ENCODE measurements at regions not wholly inside any gene's neighbourhood (a gene's known extent, or its start where the extent isn't known, plus 50 kb on each side); places are given as distances from the start of the nearest gene placed in this dataset.

GRCh38 chr22:49355211-49355920 is 472.3 kb downstream of the BRD1 start:
- Histone ChIP-seq H3K9me3 (ENCODE audit: control insufficient read depth, insufficient read depth, low read length) (peaks cover 50% of the 10 kb centered on the region), H3K9me1 (ENCODE audit: insufficient read depth, low read length) (no peaks in the 10 kb centered on the region), H3K14ac (replicated peaks; ENCODE audit: low read depth, low read length) (no peak overlapping the region), H2AK9ac (replicated peaks; ENCODE audit: low read depth, low read length, poor library complexity) (no peak overlapping the region), H3K23ac (ENCODE audit: low read depth, low read length) (no peak overlapping the region), H3K4me2 (ENCODE audit: low read depth, low read length) (no peak overlapping the region), H2AFZ (replicated peaks; ENCODE audit: low read length, poor library complexity) (no peak overlapping the region), H4K8ac (ENCODE audit: low read depth in 2 of 2, low read length in 2 of 2) (no peak overlapping the region), H2AK5ac (ENCODE audit: low read depth, low read length) (no peak overlapping the region), H3K56ac (ENCODE audit: extremely low read depth, insufficient read depth, low read length) (no peak overlapping the region), H3K27ac (ENCODE audit: insufficient read depth, low read length) (no peak overlapping the region), H4K20me1 (ENCODE audit: insufficient read depth, low read length) (no peaks in the 10 kb centered on the region), H2BK20ac (ENCODE audit: low read depth, low read length) (no peak overlapping the region), H4K91ac (ENCODE audit: insufficient read depth, low read depth, low read length) (no peak overlapping the region), H2BK5ac (ENCODE audit: low read depth, low read length, poor library complexity, severe bottlenecking) (no peak overlapping the region), H3K27me3 (ENCODE audit: control insufficient read depth, insufficient read depth, low read length) (no peaks in the 10 kb centered on the region), H2BK120ac (ENCODE audit: low read depth, low read length) (no peak overlapping the region), H2BK15ac (ENCODE audit: low read depth, low read length) (no peak overlapping the region), H3K9ac (ENCODE audit: low read depth, low read length) (no peak overlapping the region), H3K79me1 (ENCODE audit: low read depth in 1 of 2, low read length in 2 of 2) (no peaks in the 10 kb centered on the region), H3K4ac (ENCODE audit: low read depth, low read length) (no peak overlapping the region), H3K36me3 (ENCODE audit: control insufficient read depth, insufficient read depth, low read length) (no peaks in the 10 kb centered on the region), H3K4me3 (ENCODE audit: insufficient read depth, low read depth, low read length) (no peak overlapping the region), H3K4me1 (ENCODE audit: control insufficient read depth, insufficient read depth, low read length) (no peaks in the 10 kb centered on the region), H3K18ac (ENCODE audit: low read depth, low read length) (no peak overlapping the region), H4K5ac (ENCODE audit: low read depth, low read length) (no peak overlapping the region)
- dilution Hi-C loops (cut with HindIII; ENCODE audit: low sequenced_read_pairs, unreplicated experiment) (no loop called here), intact Hi-C loops (cut with micrococcal nuclease) (no loop called here), in situ Hi-C loops (cut with MboI; ENCODE audit: low sequenced_read_pairs) (no loop called here)
- 54% methylated on average over 9 of the region's 18 CpGs; no CpG with 5 or more reads in 1 of the 2 experiments for WGBS, 2 experiments (ENCODE audit: extremely low coverage in 2 of 2, insufficient read length in 1 of 2)
- TF ChIP-seq ELK1 (IDR thresholded peaks at IDR 0.05; ENCODE audit: borderline replicate concordance, low read depth, low read length) (no peak), NFE2L2 (IDR thresholded peaks at IDR 0.05; ENCODE audit: low read depth, low read length) (no peak), RAD21 (IDR thresholded peaks at IDR 0.05; ENCODE audit: low read length) (no peak), RFX5 (IDR thresholded peaks at IDR 0.05; ENCODE audit: low read depth, low read length) (no peak), CTCF (conservative IDR thresholded peaks at IDR 0.05; ENCODE audit: low read depth, low read length) (no peak), BHLHE40 (IDR thresholded peaks at IDR 0.05; ENCODE audit: low read depth, low read length) (no peak), RCOR1 (IDR thresholded peaks at IDR 0.05; ENCODE audit: insufficient replicate concordance, low read length) (no peak), MAZ (IDR thresholded peaks at IDR 0.05; ENCODE audit: borderline replicate concordance, low read depth, low read length) (no peak), USF2 (IDR thresholded peaks at IDR 0.05; ENCODE audit: low read depth, low read length) (no peak)
- POLR2A ChIA-PET (ENCODE audit: unreplicated experiment), result no interaction called here
- ATAC-seq (ENCODE audit: low read depth) (no peak), DNase-seq (no peak)
- BruUV-seq (replicated peaks), result no TSS peak
- CTCF ChIA-PET, result no interaction called here

All from IMR-90 (cell line).